ENCODE measurements at regions not wholly inside any gene's neighbourhood (a gene's known extent, or its start where the extent isn't known, plus 50 kb on each side); places are given as distances from the start of the nearest gene placed in this dataset.

GRCh38 chr5:124140060-124140459 lies 606.4 kb downstream of the ZNF608 start:
- intact Hi-C loops (cut with micrococcal nuclease; ENCODE audit: unreplicated experiment): no loop called here
- CTCF ChIA-PET (ENCODE audit: unreplicated experiment): interaction anchor here (0.5 kb wide), 1 partner anchor 337 kb away, joined by 3 read pairs; no protein-coding TSS in a partner anchor
- TF ChIP-seq EZH2phosphoT487 (IDR thresholded peaks at IDR 0.05; ENCODE audit: borderline replicate concordance, low read depth, low read length) (no peak), CTCF (conservative IDR thresholded peaks at IDR 0.05; ENCODE audit: low read length) (no peak)

GRCh38 chr5:124139477-124139876 lies 607.0 kb downstream of the ZNF608 start:
- Histone ChIP-seq H3K79me2 (ENCODE audit: insufficient read depth, low read depth, low read length) (no peaks in the 10 kb centered on the region), H2AFZ (ENCODE audit: low read length) (no peak overlapping the region), H3K9me3 (ENCODE audit: low read length) (no peaks in the 10 kb centered on the region), H3K4me2 (ENCODE audit: low read length) (no peak overlapping the region), H3K4me3 (ENCODE audit: low read depth, low read length, poor library complexity, severe bottlenecking) (no peak overlapping the region), H3K36me3 (ENCODE audit: insufficient read depth, low read length) (no peaks in the 10 kb centered on the region), H4K20me1 (ENCODE audit: insufficient read depth, low read length) (no peaks in the 10 kb centered on the region), H3K4me1 (ENCODE audit: insufficient read depth, low read length, poor library complexity, severe bottlenecking) (no peaks in the 10 kb centered on the region), H3K9me2 (ENCODE audit: insufficient read depth, low read length) (no peaks in the 10 kb centered on the region), H3K27ac (ENCODE audit: low read depth, low read length, poor library complexity, severe bottlenecking) (no peak overlapping the region)
- BruUV-seq (replicated peaks): no TSS peak
- ChIA-PET CTCF (ENCODE audit: unreplicated experiment) (interaction anchor here (0.5 kb wide), 1 partner anchor 337 kb away, joined by 3 read pairs; no protein-coding TSS in a partner anchor), POLR2A (interaction anchor here (0.6 to 1.3 kb wide), 5 partner anchors 9 to 38 kb away, joined by 3 to 9 read pairs (median 3); no protein-coding TSS in a partner anchor)
- DNase-seq (ENCODE audit: low spot score): no peak
- intact Hi-C loops (cut with micrococcal nuclease; ENCODE audit: unreplicated experiment): no loop called here
- TF ChIP-seq EZH2phosphoT487 (IDR thresholded peaks at IDR 0.05; ENCODE audit: borderline replicate concordance, low read depth, low read length) (no peak), CTCF (conservative IDR thresholded peaks at IDR 0.05; ENCODE audit: low read length) (no peak)

More at GRCh38 chr5:124140060-124140459, 606.4 kb downstream of the ZNF608 start:
- H2AFZ ChIP-seq (ENCODE audit: low read length): no peak overlapping the region
- no peaks in the 10 kb centered on the region for H3K79me2 ChIP-seq (ENCODE audit: insufficient read depth, low read depth, low read length)
- H3K9me2 ChIP-seq (ENCODE audit: insufficient read depth, low read length): no peaks in the 10 kb centered on the region
- no peaks in the 10 kb centered on the region for H4K20me1 ChIP-seq (ENCODE audit: insufficient read depth, low read length)
- BruUV-seq (replicated peaks): no TSS peak
- H3K36me3 ChIP-seq (ENCODE audit: insufficient read depth, low read length): no peaks in the 10 kb centered on the region
- H3K4me3 ChIP-seq (ENCODE audit: low read depth, low read length, poor library complexity, severe bottlenecking): no peak overlapping the region
- H3K9me3 ChIP-seq (ENCODE audit: low read length): no peaks in the 10 kb centered on the region
- POLR2A ChIA-PET: interaction anchor here (1.1 to 1.2 kb wide), 3 partner anchors 12 to 24 kb away, joined by 3 to 9 read pairs (median 4); no protein-coding TSS in a partner anchor
- H3K4me2 ChIP-seq (ENCODE audit: low read length): no peak overlapping the region
- no peaks in the 10 kb centered on the region for H3K4me1 ChIP-seq (ENCODE audit: insufficient read depth, low read length, poor library complexity, severe bottlenecking)
- DNase-seq (ENCODE audit: low spot score): no peak
- H3K27ac ChIP-seq (ENCODE audit: low read depth, low read length, poor library complexity, severe bottlenecking): no peak overlapping the region

GRCh38 chr5:124136609-124137008 lies 609.8 kb downstream of the ZNF608 start:
- Histone ChIP-seq H3K9me2 (ENCODE audit: insufficient read depth, low read length) (no peaks in the 10 kb centered on the region), H3K4me2 (ENCODE audit: low read length) (no peak overlapping the region), H3K9me3 (ENCODE audit: low read length) (no peaks in the 10 kb centered on the region), H3K36me3 (ENCODE audit: insufficient read depth, low read length) (no peaks in the 10 kb centered on the region), H4K20me1 (ENCODE audit: insufficient read depth, low read length) (no peaks in the 10 kb centered on the region), H3K4me3 (ENCODE audit: low read depth, low read length, poor library complexity, severe bottlenecking) (no peak overlapping the region), H3K27ac (ENCODE audit: low read depth, low read length, poor library complexity, severe bottlenecking) (no peak overlapping the region), H2AFZ (ENCODE audit: low read length) (no peak overlapping the region), H3K4me1 (ENCODE audit: insufficient read depth, low read length, poor library complexity, severe bottlenecking) (no peaks in the 10 kb centered on the region), H3K79me2 (ENCODE audit: insufficient read depth, low read depth, low read length) (no peaks in the 10 kb centered on the region)
- BruUV-seq (replicated peaks): no TSS peak
- ChIA-PET POLR2A (no interaction called here), CTCF (ENCODE audit: unreplicated experiment) (no interaction called here)
- TF ChIP-seq EZH2phosphoT487 (IDR thresholded peaks at IDR 0.05; ENCODE audit: borderline replicate concordance, low read depth, low read length): no peak
- no peak for TF ChIP-seq CTCF (conservative IDR thresholded peaks at IDR 0.05; ENCODE audit: low read length)
- intact Hi-C loops (cut with micrococcal nuclease; ENCODE audit: unreplicated experiment): no loop called here
- no peak for DNase-seq (ENCODE audit: low spot score)
